ENCODE measurements at regions not wholly inside any gene's neighbourhood (a gene's known extent, or its start where the extent isn't known, plus 50 kb on each side); places are given as distances from the start of the nearest gene placed in this dataset.

- TF ChIP-seq, protein P1, sequence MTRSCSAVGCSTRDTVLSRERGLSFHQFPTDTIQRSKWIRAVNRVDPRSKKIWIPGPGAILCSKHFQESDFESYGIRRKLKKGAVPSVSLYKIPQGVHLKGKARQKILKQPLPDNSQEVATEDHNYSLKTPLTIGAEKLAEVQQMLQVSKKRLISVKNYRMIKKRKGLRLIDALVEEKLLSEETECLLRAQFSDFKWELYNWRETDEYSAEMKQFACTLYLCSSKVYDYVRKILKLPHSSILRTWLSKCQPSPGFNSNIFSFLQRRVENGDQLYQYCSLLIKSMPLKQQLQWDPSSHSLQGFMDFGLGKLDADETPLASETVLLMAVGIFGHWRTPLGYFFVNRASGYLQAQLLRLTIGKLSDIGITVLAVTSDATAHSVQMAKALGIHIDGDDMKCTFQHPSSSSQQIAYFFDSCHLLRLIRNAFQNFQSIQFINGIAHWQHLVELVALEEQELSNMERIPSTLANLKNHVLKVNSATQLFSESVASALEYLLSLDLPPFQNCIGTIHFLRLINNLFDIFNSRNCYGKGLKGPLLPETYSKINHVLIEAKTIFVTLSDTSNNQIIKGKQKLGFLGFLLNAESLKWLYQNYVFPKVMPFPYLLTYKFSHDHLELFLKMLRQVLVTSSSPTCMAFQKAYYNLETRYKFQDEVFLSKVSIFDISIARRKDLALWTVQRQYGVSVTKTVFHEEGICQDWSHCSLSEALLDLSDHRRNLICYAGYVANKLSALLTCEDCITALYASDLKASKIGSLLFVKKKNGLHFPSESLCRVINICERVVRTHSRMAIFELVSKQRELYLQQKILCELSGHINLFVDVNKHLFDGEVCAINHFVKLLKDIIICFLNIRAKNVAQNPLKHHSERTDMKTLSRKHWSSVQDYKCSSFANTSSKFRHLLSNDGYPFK (CRISPR knock-in tag; IDR thresholded peaks at IDR 0.05; ENCODE audit: borderline replicate concordance) = no peak
- TF ChIP-seq ZBTB38 (CRISPR knock-in tag; IDR thresholded peaks at IDR 0.05) (no peak), KLF16 (CRISPR knock-in tag; IDR thresholded peaks at IDR 0.05) (no peak), FOXA1 (IDR thresholded peaks at IDR 0.05) (no peak), FOXA1 (CRISPR knock-in tag; IDR thresholded peaks at IDR 0.05) (peak; percentile 82), SYNCRIP (IDR thresholded peaks at IDR 0.05; ENCODE audit: insufficient read depth, low read depth, low read length) (no peak), PTBP1 (IDR thresholded peaks at IDR 0.05; ENCODE audit: low read depth, low read length, poor library complexity, severe bottlenecking) (no peak), ARHGAP35 (CRISPR knock-in tag; IDR thresholded peaks at IDR 0.05; ENCODE audit: borderline replicate concordance) (no peak), NFYB (CRISPR knock-in tag; IDR thresholded peaks at IDR 0.05) (no peak), RORA (CRISPR knock-in tag; IDR thresholded peaks at IDR 0.05) (no peak), ZNF563 (CRISPR knock-in tag; IDR thresholded peaks at IDR 0.05) (no peak), SNRNP70 (IDR thresholded peaks at IDR 0.05; ENCODE audit: low read depth, low read length) (no peak), ISX (CRISPR knock-in tag; conservative IDR thresholded peaks at IDR 0.05) (no peak), ZSCAN22 (CRISPR knock-in tag; IDR thresholded peaks at IDR 0.05) (no peak), ZNF282 (IDR thresholded peaks at IDR 0.05; ENCODE audit: partially characterized antibody) (no peak), CBX2 (IDR thresholded peaks at IDR 0.05; ENCODE audit: low read depth, low read length) (no peak), CBX2 (CRISPR knock-in tag; IDR thresholded peaks at IDR 0.05; ENCODE audit: low read depth) (no peak), RXRA (CRISPR knock-in tag; IDR thresholded peaks at IDR 0.05) (peak; percentile 80; the same call in 1 of the 2 replicates), ZMAT5 (CRISPR knock-in tag; IDR thresholded peaks at IDR 0.05; ENCODE audit: borderline replicate concordance, low read depth) (no peak), NFIC (IDR thresholded peaks at IDR 0.05; ENCODE audit: low read length) (no peak)
- TF ChIP-seq, protein P2, sequence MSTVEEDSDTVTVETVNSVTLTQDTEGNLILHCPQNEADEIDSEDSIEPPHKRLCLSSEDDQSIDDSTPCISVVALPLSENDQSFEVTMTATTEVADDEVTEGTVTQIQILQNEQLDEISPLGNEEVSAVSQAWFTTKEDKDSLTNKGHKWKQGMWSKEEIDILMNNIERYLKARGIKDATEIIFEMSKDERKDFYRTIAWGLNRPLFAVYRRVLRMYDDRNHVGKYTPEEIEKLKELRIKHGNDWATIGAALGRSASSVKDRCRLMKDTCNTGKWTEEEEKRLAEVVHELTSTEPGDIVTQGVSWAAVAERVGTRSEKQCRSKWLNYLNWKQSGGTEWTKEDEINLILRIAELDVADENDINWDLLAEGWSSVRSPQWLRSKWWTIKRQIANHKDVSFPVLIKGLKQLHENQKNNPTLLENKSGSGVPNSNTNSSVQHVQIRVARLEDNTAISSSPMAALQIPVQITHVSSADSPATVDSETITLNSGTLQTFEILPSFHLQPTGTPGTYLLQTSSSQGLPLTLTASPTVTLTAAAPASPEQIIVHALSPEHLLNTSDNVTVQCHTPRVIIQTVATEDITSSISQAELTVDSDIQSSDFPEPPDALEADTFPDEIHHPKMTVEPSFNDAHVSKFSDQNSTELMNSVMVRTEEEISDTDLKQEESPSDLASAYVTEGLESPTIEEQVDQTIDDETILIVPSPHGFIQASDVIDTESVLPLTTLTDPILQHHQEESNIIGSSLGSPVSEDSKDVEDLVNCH (CRISPR knock-in tag; IDR thresholded peaks at IDR 0.05) = no peak
- TF ChIP-seq, protein P3, sequence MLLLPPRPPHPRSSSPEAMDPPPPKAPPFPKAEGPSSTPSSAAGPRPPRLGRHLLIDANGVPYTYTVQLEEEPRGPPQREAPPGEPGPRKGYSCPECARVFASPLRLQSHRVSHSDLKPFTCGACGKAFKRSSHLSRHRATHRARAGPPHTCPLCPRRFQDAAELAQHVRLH (CRISPR knock-in tag; IDR thresholded peaks at IDR 0.05; ENCODE audit: borderline replicate concordance, low read depth) = no peak
- TF ChIP-seq, protein P4, sequence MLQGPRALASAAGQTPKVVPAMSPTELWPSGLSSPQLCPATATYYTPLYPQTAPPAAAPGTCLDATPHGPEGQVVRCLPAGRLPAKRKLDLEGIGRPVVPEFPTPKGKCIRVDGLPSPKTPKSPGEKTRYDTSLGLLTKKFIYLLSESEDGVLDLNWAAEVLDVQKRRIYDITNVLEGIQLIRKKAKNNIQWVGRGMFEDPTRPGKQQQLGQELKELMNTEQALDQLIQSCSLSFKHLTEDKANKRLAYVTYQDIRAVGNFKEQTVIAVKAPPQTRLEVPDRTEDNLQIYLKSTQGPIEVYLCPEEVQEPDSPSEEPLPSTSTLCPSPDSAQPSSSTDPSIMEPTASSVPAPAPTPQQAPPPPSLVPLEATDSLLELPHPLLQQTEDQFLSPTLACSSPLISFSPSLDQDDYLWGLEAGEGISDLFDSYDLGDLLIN (CRISPR knock-in tag; IDR thresholded peaks at IDR 0.05; ENCODE audit: borderline replicate concordance) = no peak
Observed at GRCh38 chr7:156379324-156380070, 261.1 kb upstream of the RNF32 start (continued).

Data from HepG2 (cell line).